HT1080 (cell line): ENCODE measurements at regions not wholly inside any gene's neighbourhood (a gene's known extent, or its start where the extent isn't known, plus 50 kb on each side); places are given as distances from the start of the nearest gene placed in this dataset.

Source experiments
- DNase-seq: peaks from one replicate; pipeline ENCODE4 v3.0.0-alpha.2; 2015; ENCODE audit warnings: low read depth

GRCh38 chr2:236317938-236318396 lies 53.8 kb upstream of the ASB18 start:
- no peak for DNase-seq

- DNase-seq = no peak
These were observed 54.2 kb upstream of the ASB18 start for GRCh38 chr2:236318401-236318800.

- DNase-seq = no peak
These were observed 54.8 kb upstream of the ASB18 start for GRCh38 chr2:236319036-236319435.

GRCh38 chr2:236321415-236321814 lies 57.2 kb upstream of the ASB18 start:
- no peak for DNase-seq

GRCh38 chr2:236333417-236334121 lies 69.4 kb upstream of the ASB18 start:
- DNase-seq = no peak

- no peak for DNase-seq
These were observed 70.1 kb upstream of the ASB18 start for GRCh38 chr2:236334122-236334876.

- DNase-seq = no peak
These were observed 71.7 kb upstream of the ASB18 start for GRCh38 chr2:236335696-236336574.

- no peak for DNase-seq
These were observed 72.6 kb upstream of the ASB18 start for GRCh38 chr2:236336575-236337464.

- no peak for DNase-seq
These were observed 73.5 kb upstream of the ASB18 start for GRCh38 chr2:236337465-236338325.

- DNase-seq = peak; percentile 20
These were observed 74.4 kb upstream of the ASB18 start for GRCh38 chr2:236338495-236339184.

GRCh38 chr2:236340251-236340650 lies 76.0 kb upstream of the ASB18 start:
- no peak for DNase-seq

- DNase-seq = no peak
These were observed 76.9 kb upstream of the ASB18 start for GRCh38 chr2:236341067-236341466.

GRCh38 chr2:236341721-236342120 lies 77.5 kb upstream of the ASB18 start:
- no peak for DNase-seq

GRCh38 chr2:236342507-236342906 lies 78.3 kb upstream of the ASB18 start:
- DNase-seq = no peak

GRCh38 chr2:236342951-236343350 lies 78.7 kb upstream of the ASB18 start:
- no peak for DNase-seq

GRCh38 chr2:236343400-236344161 lies 79.4 kb upstream of the ASB18 start:
- DNase-seq = peak; percentile 65

- no peak for DNase-seq
These were observed 80.2 kb upstream of the ASB18 start for GRCh38 chr2:236344446-236344845.

- DNase-seq = no peak
These were observed 81.0 kb upstream of the ASB18 start for GRCh38 chr2:236345081-236345714.
